GM18907 (cell line): ENCODE measurements at regions not wholly inside any gene's neighbourhood (a gene's known extent, or its start where the extent isn't known, plus 50 kb on each side); places are given as distances from the start of the nearest gene placed in this dataset.
"Not testable (repeated sequence)": the region's sequence is repeated elsewhere in the genome, so short reads cannot be mapped to it uniquely, and the experiment has no call there.

Experiments
- ATAC-seq: cut with Tn5 transposase; IDR thresholded peaks from one replicate; pipeline ENCODE4 v1.9.1; 2021; ENCODE audit warnings: mild to moderate bottlenecking, moderate library complexity; ENCODE audit not compliant: unreplicated experiment

DNA sequence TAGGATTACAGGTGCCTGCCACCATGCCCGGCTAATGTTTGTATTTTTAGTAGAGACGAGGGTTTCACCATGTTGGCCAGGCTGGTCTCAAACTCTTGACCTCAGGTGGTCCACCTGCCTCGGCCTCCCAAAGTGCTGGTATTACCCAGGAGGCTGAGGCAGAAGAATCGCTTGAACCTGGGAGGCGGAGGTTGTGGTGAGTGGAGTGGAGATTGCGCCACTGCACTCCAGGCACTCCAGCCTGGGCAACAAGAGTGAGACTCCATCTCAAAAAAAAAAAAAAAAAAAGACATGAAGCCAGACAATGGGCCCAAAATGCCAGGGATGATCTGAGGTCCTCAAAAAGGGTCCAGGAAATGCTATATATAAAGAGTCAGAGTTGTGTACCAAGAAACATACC is 392.9 kb downstream of the SEC14L1 start:
- not testable (repeated sequence) for ATAC-seq

DNA sequence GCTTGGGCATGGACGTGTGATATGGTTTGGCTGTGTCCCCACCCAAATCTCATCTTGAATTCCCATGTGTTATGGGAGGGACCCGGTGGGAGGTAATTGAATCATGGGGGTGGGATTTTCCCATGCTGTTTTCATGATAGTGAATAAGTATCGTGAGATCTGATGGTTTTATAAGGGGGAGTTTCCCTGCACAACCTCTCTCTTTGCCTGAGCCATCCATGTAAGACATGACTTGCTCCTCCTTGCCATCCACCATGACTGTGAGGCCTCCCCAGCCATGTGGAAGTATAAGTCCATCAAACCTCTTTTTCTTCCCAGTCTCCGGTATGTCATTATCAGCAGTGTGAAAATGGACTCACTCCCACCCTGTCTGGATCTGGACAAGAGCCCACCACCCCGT is 393.4 kb downstream of the SEC14L1 start:
- no peak for ATAC-seq

DNA sequence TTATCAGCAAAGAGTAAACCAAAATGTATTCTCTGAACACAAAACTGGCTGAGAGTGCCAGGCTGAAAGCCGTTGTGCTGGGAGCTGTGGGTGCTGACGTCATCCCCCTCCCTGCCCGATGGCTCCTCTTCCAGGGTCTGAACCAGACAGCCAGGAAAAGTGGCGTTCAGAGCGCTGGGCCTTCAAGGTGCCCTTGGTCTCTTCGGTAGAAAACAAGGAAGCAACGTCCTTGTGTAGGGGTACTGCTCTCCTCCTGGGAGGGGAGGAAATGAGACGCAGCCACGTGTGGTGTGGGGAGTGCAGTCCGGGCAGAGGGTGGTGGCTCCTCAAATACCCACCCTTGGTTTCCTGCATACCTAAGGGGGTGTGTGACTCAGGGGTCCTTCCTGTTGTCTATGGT is 394.7 kb downstream of the SEC14L1 start:
- no peak for ATAC-seq

DNA sequence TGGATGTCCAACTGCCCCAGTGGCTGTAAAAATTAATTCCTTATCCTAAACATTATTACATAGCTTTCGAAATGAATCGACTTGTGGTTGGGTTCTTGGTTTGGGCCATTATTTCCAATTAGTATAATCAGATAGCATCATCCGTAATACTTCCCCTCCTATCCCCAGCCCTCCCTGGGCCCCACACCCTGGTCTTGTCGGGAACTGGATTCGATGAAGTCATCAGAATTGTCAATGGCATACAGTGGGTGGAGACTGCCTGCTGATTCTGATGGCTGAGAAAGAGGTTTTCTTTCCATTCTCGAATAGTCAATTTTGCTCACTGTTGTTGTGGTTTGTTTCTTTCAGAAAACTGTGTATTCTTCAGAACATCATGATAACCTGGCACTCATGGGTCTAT is 395.1 kb downstream of the SEC14L1 start:
- no peak for ATAC-seq

DNA sequence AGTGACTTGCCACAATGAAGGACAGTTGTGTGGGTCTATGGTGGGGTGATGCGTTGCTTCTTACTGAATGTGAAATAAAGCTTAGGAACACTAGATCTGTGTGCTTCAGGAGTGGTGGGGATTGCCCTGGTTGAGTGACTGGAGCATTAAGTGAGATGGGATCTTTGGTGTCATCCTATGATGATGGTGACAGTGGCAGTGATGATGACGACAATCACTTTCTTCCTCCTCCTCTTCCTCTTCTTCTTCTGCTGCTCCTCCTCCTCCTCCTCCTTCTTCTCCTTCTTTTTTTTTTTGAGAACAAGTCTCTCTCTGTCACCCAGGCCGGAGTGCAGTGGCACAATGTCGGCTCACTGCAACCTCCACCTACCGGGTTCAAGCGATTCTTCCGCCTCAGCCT is 396.8 kb downstream of the SEC14L1 start:
- no peak for ATAC-seq

DNA sequence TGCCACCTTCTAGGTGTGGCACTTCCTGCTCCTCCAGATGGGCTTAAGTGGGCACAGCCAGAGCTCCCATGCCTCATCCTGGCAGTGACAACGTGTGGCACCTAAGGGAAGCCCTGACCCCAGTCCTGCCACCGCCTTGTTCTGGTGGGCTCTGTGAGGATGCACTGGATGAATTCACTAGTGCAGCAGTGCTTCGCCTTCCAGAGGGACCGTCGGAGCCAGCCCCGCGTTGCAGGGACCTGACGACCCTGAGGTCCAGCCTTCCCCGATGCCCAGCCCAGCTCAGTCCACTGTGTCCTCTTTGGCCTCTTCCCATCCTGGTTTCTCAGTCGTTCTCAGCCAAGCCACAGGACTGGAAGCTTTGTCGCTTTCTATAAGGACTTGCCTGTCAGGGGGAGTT is 399.8 kb downstream of the SEC14L1 start:
- no peak for ATAC-seq

DNA sequence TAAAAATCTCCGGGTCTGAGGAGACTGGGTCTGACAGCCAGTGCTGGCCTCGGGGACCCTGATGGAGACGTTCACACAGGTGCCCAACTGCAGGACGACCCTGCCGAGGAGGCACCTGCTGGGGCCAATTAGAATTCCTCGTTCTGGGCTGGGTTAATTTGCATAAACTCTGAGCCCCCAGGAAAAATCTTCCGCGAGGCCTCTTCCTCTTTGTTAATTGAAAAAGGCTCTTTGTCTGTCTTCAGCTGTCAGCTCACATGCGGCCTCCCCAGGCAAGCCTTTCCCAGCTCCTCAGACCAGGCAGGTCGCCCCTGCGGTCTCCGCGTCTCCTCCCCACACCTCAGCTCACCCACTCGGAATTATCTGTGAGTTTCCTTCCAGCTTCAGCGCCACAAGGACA is 400.2 kb downstream of the SEC14L1 start:
- ATAC-seq: no peak

DNA sequence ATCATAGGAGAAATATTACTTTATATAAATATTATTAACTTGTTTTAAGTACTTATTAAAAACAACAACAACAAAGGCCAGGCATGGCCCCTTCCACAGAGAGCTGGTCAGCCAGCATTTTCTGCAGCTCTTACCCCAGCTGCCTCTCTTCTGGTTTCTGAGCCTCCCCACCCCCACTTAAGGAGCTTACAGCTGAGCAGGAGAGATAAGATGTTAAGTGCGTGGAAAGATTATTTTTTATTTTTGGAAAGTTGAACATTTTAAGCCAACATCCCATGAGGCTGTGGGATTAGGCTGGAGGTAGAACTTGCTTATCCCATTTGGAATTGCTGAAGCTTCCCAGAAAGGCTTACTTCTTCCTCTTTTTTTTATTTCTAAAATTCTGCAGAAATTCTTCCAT is 401.2 kb downstream of the SEC14L1 start:
- ATAC-seq: no peak

DNA sequence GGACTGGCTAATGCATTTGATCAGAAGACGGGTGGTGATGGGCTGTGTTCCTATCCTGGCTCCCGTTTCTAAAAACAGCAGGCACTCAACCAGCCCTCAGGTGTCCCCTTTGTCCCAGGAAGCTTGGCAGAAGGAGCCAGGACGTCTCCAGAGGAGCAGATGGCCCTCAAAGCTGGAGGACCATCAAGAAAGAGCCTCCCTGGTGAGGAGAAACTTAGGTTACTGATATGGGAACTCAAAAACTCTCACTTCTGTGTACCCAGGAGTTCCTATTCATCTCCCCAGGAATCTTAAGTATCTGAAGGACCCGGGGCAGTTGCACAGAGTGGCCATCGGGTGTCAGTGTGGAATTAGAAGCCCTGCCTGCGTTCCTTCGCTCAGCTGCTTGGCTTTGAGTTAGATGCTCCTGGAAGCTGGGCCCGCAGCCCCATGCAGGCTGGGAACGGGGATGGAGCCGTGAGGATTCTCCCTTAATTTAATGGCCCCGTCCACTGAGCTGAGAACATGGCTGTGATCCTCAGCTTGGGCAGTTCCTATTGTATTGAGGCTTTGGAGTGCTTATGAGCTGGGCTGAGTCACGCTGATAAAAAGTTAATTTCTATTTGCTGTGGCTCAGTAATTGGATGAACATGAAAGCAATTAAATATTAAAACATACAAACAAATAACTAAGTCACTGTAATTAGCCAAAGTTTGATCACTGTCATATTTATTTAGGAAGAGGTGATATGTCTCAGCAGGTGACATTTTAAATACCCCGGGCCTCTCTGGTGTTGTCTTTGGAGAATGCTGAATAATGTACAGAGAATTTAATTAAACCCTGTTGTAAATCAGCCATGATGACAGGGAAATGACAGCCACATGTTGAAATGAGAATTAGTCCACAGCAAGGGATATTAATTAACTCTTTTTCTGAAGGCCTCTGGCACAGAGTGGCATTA is 402.1 kb downstream of the SEC14L1 start:
- ATAC-seq: no peak

DNA sequence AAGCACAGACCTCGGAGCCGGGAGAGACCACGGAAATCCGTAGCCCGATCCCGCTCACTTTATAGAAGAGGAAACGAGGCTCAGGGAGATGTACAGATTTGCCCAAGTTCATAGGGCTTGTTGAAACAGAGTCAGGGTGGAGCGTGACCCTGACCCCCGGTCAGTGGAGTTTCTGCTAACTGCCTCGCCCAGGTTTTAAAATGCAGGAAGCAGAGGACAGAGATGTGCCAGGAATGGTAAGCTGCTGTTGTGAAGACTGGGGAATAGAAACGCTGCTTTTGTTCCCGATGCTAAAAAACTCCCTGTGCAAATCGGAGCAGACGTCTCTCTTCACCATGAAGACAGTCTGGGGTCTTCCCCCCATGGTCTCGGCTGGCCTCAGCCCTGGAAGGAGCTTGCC is 403.0 kb downstream of the SEC14L1 start:
- no peak for ATAC-seq

DNA sequence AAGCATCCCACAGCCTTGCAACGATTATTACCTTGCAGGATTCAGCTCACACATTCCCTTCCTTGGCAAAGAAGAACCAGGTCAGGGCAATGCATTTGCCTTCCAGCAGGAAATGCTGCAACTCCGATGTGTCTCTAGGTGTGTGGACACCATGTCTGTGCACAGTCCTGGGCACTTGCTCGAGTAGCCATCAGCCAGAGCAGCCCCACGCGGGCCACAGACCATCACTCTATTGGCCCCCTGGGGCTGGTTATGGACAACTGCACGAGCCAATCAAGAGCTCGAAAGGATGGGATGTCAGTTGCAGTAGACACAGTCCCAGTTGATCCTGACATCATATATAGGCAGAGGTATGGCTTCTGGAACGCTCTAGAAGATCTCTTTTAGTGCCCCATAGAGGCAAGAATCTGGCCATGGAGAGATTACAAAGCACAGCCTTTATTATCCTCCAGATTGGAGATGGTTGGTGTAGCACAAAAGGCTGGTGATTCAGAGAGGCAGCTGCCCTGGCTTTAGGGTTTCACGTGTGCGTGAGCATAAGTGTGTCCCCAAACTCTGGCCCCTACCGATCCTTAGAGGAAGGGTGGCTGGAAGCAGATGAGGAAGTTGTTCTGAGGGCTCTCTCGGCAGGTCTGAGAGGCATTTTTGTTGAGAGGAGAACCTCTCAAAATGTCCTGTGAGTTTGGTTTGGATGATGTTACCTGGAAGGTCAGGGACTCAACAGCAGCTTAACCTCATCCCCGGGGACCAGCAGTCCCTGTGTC is 403.8 kb downstream of the SEC14L1 start:
- ATAC-seq: no peak

DNA sequence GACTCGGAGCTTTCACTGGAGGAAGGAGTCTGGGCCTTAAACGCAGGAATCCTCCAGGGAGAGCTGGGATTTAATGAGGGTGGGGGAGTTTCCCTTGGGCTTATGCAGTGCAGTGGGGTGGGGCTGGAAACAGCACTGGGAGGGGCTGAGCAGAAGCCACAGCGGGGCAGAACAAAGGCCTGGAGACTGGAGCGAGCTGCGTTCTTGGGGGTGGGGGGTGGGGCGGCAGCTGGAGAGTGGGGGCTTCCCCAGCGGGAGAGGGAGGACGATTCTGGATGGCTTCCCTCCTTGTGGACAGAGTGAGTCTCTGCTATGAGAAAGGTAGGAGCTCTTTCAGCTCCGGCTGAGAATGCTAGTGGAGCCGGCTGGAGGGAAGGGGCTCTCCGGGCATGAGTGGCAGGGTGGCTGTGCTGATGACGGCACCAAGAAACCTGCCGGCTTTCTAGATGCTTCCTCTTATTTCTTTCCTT is 406.0 kb downstream of the SEC14L1 start:
- ATAC-seq: no peak

DNA sequence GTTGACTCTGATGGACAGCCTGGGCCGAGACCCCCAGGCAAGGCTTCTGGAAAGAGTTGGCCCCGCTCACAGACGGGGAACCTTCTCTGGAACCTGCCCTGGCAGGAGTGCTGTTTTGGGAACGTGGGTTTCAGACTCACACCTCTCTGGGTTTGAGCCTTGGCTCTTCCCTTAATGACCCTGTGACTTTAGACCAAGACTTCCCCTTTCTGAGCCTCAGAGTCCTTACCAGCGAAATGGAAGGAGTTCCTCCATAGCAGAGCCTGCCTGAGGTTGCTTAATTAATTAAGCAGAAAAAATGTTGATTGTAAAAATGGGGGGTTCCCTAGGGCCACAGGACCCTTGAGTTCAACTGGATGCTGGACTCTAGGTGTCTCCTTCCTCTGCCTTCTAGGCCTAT is 408.2 kb downstream of the SEC14L1 start:
- ATAC-seq: no peak

DNA sequence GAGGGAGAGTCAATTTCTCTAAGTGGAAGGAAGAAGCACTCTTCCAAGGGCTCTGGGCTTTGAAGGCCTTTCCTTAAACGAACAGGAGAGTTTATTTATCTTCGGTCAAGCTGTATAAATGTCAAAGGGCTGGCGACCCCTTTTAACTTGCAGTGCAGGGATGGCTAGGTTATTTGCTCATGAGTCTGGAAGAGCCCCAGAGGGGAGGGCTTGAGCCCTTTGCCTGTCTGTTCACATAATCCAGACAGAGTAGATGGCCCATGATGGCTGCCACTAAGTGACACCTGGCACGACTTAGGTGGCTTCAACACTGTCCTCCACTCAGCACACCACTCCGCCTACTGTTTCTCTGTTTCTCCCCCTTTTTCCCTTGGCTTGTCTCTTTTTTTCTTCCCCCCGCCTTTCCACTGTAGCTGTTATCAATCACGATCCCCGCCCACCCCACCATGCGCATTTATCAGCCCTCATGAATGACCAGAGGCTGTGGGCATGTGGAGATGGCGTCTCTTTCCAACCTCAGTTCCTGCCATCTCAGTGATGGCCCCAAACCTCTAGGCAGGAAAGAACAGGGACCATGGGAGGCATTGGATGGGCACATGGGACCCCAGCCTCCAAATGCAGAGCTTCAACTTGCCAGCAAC is 408.7 kb upstream of the TNRC6C start:
- ATAC-seq: no peak

DNA sequence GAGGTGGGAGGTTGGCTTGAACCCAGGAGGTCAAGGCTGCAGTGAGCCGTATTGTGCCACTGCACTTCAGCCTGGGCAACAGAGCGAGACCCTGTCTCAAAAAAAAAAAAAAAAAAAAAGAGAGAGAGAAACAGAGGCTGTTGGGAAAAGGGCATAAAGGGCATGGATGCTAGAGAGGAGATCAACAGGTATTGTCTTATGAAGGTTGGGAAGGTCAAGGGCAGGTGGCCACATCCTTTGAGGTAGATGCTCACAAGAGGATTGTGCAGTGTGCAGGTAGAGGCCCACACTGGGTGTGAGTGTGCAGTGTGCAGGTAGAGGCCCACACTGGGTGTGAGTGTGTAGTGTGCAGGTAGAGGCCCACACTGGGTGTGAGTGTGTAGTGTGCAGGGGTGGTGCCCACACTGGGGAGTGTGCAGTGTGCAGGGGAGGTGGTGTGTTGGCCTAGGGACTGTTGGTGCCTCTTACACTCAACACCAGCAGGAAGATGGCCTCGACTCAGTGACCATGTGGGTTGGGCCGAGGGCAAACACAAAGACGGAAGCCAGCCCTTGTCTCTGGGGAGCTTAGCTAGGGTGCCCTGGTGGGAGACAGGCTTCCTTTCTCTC is 404.9 kb upstream of the TNRC6C start:
- no peak for ATAC-seq

DNA sequence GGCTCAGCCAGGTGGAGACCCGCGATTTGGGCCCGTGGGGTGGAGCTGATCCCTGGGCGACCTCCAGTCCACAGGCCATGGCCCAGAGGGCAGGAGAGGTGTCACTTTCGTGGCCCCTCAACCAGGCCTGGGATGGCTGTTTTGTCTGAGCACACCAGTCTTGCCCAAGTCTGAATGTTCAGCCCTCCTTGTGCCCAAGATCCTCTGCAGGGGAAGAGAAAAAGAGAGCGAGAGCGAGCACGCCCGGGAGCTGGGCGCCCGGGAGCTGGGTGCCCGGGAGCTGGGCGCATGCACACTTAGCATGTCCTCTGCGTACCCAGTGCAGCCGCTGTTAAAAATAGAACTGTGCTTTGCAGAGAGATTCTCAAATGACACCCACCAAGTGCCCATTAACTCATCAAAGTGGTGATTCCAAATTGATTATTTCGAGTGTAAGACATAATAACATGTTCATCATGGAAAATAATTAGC is 403.3 kb upstream of the TNRC6C start:
- no peak for ATAC-seq

DNA sequence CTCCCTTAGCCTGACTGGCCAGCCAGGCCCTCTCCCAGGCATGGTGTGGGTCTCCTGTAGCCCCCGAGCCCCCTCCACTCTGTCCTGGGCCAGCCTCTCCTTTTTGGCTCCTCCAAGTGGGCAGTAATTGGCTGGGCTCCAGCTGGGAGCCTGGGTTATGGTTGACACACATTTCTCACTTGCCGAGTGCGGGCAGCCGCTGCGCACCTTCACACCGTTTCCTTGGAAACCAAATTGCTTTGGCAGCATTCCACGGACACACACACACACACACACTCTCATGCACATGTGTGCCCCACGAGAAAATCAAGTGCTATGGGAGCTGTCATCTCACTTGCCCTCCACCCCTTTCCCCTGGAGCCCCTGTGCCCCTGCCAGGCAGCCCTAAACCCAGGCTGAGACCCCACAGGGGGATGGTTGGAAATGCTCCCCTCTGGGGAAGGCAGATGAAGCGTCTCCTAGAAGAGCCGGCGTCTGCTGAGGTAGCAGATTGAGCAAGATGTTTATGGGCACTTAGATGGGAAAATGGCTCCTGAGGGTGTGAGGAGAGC is 402.7 kb upstream of the TNRC6C start:
- ATAC-seq: no peak

DNA sequence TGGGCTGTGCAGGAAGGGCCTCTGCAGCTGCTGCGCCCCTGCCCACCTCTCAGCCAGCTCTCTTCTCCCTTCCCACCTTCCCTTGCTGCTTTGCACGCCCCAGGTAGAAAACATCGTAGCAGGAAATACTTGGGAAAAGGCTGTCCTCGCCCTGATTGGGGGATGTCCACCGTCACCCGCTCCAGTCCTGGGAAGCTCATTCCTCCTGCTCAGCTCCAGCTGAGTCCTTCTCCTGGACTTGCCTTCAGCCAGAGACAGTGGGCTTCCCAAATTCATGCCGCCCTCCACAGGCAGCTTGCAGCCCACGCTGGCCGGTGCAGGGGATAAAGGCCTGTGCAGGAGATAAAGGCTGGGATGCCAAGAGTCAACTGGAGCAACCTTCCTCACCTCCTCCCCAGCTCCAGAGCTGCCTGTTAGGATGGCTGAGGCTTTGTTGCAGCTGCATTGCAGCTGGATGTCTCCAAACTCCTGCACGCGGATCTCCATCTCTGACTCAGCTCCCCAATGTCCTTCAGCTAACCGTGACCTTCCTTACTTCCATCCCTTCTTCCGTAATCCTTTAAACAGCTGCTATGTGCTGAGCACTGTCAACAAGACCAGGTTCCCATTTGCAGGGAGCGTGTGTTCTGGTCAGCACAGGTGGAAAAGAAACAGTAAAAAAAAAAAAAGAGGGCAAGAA is 402.0 kb upstream of the TNRC6C start:
- no peak for ATAC-seq

DNA sequence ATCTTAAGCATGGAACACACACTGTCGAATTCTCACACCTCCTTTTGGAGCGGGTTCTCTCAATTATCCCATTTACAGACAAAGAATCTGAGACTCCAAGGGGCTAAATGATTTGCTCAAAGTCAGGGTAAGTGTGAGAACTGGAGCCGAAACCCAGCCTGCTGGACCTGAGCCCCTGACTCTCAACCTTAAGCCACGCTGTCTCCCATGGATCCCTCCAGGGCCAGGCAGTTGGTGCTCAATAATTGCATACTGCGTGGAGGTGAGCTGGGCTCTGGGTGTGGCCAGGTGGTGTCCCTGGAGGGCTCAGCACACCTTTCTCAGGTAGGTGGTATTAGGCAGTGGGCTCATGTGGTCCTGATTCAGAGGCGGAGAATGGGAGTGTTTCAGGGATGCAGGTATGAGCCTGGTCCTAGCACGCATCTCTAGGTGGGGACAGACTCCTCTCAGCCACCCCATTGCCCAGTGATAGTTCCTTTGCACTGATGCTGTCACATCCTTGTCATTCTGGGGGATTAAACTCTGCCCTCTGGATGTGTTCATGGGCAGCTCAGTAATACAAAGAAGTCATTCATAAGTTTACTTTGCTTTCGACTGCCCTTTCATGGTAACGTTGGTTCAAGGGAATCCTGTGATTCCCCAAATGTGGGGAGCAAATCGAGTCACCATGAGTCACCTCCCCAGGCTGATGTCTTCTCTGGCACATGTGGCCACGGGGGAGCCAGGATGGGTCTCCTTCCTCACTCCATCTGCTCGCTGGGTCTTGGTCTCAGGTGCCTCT is 399.5 kb upstream of the TNRC6C start:
- ATAC-seq: no peak
